WTC11 (cell line): ENCODE measurements at regions not wholly inside any gene's neighbourhood (a gene's known extent, or its start where the extent isn't known, plus 50 kb on each side); places are given as distances from the start of the nearest gene placed in this dataset.

Experiments used
- ATF1 ChIP-seq: sonication (generic); formaldehyde crosslinking; IDR thresholded peaks from 2 replicates; pipeline ENCODE4 v1.8.1; 2023; ENCODE audit warnings: mild to moderate bottlenecking, moderate library complexity, missing genetic modification reagents
- CTCF ChIP-seq: fragments of 200-600 bp; IDR thresholded peaks from 2 replicates; pipeline ENCODE4 v1.8.0; 2022; ENCODE audit warnings: antibody characterized with exemption

GRCh38 chr13:72113076-72113475 is 246.1 kb upstream of the DACH1 start:
- no peak for TF ChIP-seq CTCF
- no peak for TF ChIP-seq ATF1 (CRISPR knock-in tag)
